ENCODE measurements at regions not wholly inside any gene's neighbourhood (a gene's known extent, or its start where the extent isn't known, plus 50 kb on each side); places are given as distances from the start of the nearest gene placed in this dataset.
A peak's percentile ranks its signal among the peaks of the same experiment; 100 is the strongest.

DNA sequence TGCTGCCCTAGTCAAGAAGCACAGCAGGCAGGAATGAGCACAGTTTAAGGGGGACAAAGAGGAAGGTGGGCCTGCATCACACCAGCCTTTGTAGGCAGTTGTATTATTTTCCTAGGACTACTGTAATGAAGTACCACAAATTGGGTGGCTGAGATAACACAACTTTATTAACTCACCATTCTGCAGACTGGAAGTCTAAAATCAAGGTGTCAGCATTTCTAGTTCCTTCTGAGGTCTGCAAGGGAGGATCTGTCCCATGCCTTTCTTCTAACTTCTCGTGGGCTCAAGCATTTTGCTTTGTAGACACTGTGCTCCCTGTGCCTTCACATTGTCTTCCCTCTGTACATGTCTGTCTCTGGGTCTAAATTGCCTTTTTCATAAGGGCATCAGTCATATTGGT lies 488.5 kb upstream of the JARID2 start:
- H3K36me3 ChIP-seq (replicated peaks in 1 of 2; ENCODE audit: control insufficient read depth in 1 of 2, insufficient read depth in 2 of 2, low read length in 2 of 2) = no peaks in the 10 kb centered on the region
- no peak for TF ChIP-seq SRF (IDR thresholded peaks at IDR 0.05; ENCODE audit: low read depth, low read length)
- TF ChIP-seq MAFF (IDR thresholded peaks at IDR 0.05; ENCODE audit: low read depth, low read length) = peak; percentile 81
- no peak for TF ChIP-seq DPF2 (CRISPR knock-in tag; IDR thresholded peaks at IDR 0.05; ENCODE audit: borderline replicate concordance, low read depth)
- TF ChIP-seq, protein P1, sequence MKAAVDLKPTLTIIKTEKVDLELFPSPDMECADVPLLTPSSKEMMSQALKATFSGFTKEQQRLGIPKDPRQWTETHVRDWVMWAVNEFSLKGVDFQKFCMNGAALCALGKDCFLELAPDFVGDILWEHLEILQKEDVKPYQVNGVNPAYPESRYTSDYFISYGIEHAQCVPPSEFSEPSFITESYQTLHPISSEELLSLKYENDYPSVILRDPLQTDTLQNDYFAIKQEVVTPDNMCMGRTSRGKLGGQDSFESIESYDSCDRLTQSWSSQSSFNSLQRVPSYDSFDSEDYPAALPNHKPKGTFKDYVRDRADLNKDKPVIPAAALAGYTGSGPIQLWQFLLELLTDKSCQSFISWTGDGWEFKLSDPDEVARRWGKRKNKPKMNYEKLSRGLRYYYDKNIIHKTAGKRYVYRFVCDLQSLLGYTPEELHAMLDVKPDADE (CRISPR knock-in tag; IDR thresholded peaks at IDR 0.05) = no peak
- TF ChIP-seq, protein P2, sequence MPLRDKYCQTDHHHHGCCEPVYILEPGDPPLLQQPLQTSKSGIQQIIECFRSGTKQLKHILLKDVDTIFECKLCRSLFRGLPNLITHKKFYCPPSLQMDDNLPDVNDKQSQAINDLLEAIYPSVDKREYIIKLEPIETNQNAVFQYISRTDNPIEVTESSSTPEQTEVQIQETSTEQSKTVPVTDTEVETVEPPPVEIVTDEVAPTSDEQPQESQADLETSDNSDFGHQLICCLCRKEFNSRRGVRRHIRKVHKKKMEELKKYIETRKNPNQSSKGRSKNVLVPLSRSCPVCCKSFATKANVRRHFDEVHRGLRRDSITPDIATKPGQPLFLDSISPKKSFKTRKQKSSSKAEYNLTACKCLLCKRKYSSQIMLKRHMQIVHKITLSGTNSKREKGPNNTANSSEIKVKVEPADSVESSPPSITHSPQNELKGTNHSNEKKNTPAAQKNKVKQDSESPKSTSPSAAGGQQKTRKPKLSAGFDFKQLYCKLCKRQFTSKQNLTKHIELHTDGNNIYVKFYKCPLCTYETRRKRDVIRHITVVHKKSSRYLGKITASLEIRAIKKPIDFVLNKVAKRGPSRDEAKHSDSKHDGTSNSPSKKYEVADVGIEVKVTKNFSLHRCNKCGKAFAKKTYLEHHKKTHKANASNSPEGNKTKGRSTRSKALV (CRISPR knock-in tag; IDR thresholded peaks at IDR 0.05) = no peak
- TF ChIP-seq MAFK (conservative IDR thresholded peaks at IDR 0.05 in 1 of 2, IDR thresholded peaks at IDR 0.05 in 1 of 2; ENCODE audit: low read length in 2 of 2) = peak; percentile 82 to 88
- TF ChIP-seq, protein P3, sequence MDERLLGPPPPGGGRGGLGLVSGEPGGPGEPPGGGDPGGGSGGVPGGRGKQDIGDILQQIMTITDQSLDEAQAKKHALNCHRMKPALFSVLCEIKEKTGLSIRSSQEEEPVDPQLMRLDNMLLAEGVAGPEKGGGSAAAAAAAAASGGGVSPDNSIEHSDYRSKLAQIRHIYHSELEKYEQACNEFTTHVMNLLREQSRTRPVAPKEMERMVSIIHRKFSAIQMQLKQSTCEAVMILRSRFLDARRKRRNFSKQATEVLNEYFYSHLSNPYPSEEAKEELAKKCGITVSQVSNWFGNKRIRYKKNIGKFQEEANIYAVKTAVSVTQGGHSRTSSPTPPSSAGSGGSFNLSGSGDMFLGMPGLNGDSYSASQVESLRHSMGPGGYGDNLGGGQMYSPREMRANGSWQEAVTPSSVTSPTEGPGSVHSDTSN (CRISPR knock-in tag; IDR thresholded peaks at IDR 0.05) = no peak
- WGBS (ENCODE audit: low lambda C conversion rate) = 0% methylated on average over 1 of the region's 1 CpG
- no peak overlapping the region for H2AFZ ChIP-seq (ENCODE audit: low read length)
- intact Hi-C loops (cut with micrococcal nuclease; ENCODE audit: unreplicated experiment) = no loop called here
- ChIA-PET CTCF (ENCODE audit: low intra/inter-chr PET ratio, low total read pairs) (no interaction called here), POLR2A (no interaction called here)
- no peak overlapping the region for H3K9ac ChIP-seq (ENCODE audit: insufficient read depth, low read depth, low read length)
- H3K4me2 ChIP-seq (ENCODE audit: low read depth, low read length) = no peak overlapping the region
- peaks cover 11% of the 10 kb centered on the region for H3K4me1 ChIP-seq (ENCODE audit: insufficient read depth, low read length)
- no peaks in the 10 kb centered on the region for H3K9me3 ChIP-seq (ENCODE audit: low read length)
- FAIRE-seq (no peak), ATAC-seq (no peak), DNase-seq (ENCODE audit: low spot score) (no peak)
- H3K79me2 ChIP-seq (ENCODE audit: insufficient read depth, low read length) = no peaks in the 10 kb centered on the region
- no peak overlapping the region for H3K4me3 ChIP-seq (replicated peaks in 1 of 3; ENCODE audit: insufficient read depth in 1 of 3, low read depth in 2 of 3, low read length in 3 of 3)
- in situ Hi-C loops (cut with HindIII; ENCODE audit: extremely low pct_ligation_motif_present, low pct_unique_long_range_greater_than_20kb) = no loop called here
- H4K20me1 ChIP-seq (ENCODE audit: insufficient read depth, low read length) = no peaks in the 10 kb centered on the region
- no TSS peak for BruUV-seq (replicated peaks)
- H3K27ac ChIP-seq (ENCODE audit: extremely low read length, insufficient read depth, low read length) = no peak overlapping the region
- no peaks in the 10 kb centered on the region; a peak in 1 of 5 replicates for H3K27me3 ChIP-seq (ENCODE audit: control insufficient read depth in 1 of 2, insufficient read depth in 2 of 2, low read length in 2 of 2)

All from HepG2 (cell line).